OCI-LY3 (cell line): ENCODE measurements at regions not wholly inside any gene's neighbourhood (a gene's known extent, or its start where the extent isn't known, plus 50 kb on each side); places are given as distances from the start of the nearest gene placed in this dataset.

Experiments
- EZH2phosphoT487 ChIP-seq: fragments of 200-600 bp; shearing (Covaris generic); IDR thresholded peaks from 2 replicates; pipeline ENCODE4 v1.6.1; 2018; ENCODE audit warnings: antibody characterized with exemption, mixed run types, low read depth
- TF ChIP-seq, protein P1 (sequence below): fragments of 200-600, 300-600 bp; sonication (generic); IDR thresholded peaks from 2 replicates; pipeline ENCODE4 v1.5.1; 2014; ENCODE audit warnings: antibody characterized with exemption, low read length, low read depth

DNA sequence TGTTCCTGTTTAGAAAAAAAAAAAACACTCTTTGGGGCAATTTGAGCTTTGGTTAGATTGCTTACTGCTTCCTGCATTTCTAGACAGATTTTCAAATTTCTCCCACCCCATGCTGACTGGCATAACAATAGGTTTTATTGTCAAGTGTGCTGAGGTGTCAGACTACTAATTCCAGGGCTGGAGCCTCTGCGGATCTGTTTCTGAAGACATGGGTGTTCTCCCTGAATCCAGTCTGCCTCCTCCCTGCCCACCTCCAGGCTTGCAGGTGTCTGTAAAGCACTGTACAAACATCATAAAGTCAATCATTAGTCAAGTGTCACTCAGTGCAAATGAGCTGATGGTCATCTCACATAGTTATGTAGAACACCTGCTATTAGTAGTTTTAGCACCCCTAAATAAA, 292.4 kb downstream of the GATA3 start:
- TF ChIP-seq, protein P1, sequence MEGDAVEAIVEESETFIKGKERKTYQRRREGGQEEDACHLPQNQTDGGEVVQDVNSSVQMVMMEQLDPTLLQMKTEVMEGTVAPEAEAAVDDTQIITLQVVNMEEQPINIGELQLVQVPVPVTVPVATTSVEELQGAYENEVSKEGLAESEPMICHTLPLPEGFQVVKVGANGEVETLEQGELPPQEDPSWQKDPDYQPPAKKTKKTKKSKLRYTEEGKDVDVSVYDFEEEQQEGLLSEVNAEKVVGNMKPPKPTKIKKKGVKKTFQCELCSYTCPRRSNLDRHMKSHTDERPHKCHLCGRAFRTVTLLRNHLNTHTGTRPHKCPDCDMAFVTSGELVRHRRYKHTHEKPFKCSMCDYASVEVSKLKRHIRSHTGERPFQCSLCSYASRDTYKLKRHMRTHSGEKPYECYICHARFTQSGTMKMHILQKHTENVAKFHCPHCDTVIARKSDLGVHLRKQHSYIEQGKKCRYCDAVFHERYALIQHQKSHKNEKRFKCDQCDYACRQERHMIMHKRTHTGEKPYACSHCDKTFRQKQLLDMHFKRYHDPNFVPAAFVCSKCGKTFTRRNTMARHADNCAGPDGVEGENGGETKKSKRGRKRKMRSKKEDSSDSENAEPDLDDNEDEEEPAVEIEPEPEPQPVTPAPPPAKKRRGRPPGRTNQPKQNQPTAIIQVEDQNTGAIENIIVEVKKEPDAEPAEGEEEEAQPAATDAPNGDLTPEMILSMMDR: no peak
- no peak for TF ChIP-seq EZH2phosphoT487
